ENCODE measurements at regions not wholly inside any gene's neighbourhood (a gene's known extent, or its start where the extent isn't known, plus 50 kb on each side); places are given as distances from the start of the nearest gene placed in this dataset.

DNA sequence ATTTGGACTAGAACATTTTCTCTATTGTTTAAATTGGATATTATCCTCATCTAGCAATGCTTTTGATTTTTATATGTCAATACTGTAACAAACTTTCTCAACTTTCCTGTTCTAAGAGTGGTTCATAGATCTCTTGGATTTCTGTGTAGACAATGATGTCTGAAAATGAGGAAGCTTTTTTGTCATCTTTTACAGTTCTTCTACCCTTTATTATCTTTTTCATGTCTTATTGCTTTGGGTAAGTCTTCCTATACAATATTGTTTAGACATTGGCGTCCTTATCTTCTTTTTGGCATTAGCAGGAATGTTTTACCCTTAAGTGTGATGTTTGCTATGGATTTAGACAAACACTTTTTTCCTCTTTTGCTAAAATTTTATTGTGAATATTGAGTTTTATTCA, 91.5 kb upstream of the MTHFD1L start (continued):
- no peak for TF ChIP-seq IRF5 (IDR thresholded peaks at IDR 0.05; ENCODE audit: borderline replicate concordance)
- TF ChIP-seq, protein P1, sequence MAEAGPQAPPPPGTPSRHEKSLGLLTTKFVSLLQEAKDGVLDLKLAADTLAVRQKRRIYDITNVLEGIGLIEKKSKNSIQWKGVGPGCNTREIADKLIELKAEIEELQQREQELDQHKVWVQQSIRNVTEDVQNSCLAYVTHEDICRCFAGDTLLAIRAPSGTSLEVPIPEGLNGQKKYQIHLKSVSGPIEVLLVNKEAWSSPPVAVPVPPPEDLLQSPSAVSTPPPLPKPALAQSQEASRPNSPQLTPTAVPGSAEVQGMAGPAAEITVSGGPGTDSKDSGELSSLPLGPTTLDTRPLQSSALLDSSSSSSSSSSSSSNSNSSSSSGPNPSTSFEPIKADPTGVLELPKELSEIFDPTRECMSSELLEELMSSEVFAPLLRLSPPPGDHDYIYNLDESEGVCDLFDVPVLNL (IDR thresholded peaks at IDR 0.05; ENCODE audit: low read depth, low read length) = no peak
- TF ChIP-seq NBN (IDR thresholded peaks at IDR 0.05) = no peak

- no peaks in the 10 kb centered on the region for H3K79me2 ChIP-seq (ENCODE audit: control insufficient read depth, insufficient read depth, low read length)
- SMC1A ChIA-PET (ENCODE audit: uncharacterized antibody, unreplicated experiment) = interaction anchor here (1.0 to 1.8 kb wide), 2 partner anchors 10 to 380 kb away, joined by 3 read pairs; no protein-coding TSS in a partner anchor
These were observed 89.9 kb upstream of the MTHFD1L start for GRCh38 chr6:150775415-150776203.

More at GRCh38 chr6:150775415-150776203, 89.9 kb upstream of the MTHFD1L start:
- Histone ChIP-seq H3K4me2 (ENCODE audit: control insufficient read depth, insufficient read depth) (no peak overlapping the region), H3K27me3 (replicated peaks in 1 of 2; ENCODE audit: control insufficient read depth in 2 of 2, insufficient read depth in 2 of 2, low read length in 1 of 2) (no peaks in the 10 kb centered on the region), H2AFZ (ENCODE audit: control insufficient read depth, low read depth, low read length) (no peak overlapping the region), H4K20me1 (ENCODE audit: control insufficient read depth, insufficient read depth) (no peaks in the 10 kb centered on the region), H3K27ac (ENCODE audit: control insufficient read depth, insufficient read depth) (no peak overlapping the region), H3K9ac (ENCODE audit: control insufficient read depth, insufficient read depth, low read length) (no peak overlapping the region), H3K36me3 (ENCODE audit: control insufficient read depth in 2 of 2, insufficient read depth in 2 of 2, low read length in 1 of 2) (no peaks in the 10 kb centered on the region), H3K9me3 (replicated peaks; ENCODE audit: control insufficient read depth, insufficient read depth, low read length) (no peaks in the 10 kb centered on the region; the same call in 2 of the 3 replicates), H3K4me3 (no peak overlapping the region), H3K4me1 (ENCODE audit: control insufficient read depth, insufficient read depth, low read length) (no peaks in the 10 kb centered on the region)
- TF ChIP-seq IRF4 (IDR thresholded peaks at IDR 0.05; ENCODE audit: low read depth, low read length) (no peak), YBX1 (IDR thresholded peaks at IDR 0.05) (no peak), SKIL (IDR thresholded peaks at IDR 0.05; ENCODE audit: low read depth, poor library complexity, severe bottlenecking) (no peak), BRCA1 (IDR thresholded peaks at IDR 0.05; ENCODE audit: low read depth, low read length) (no peak)
- TF ChIP-seq, protein P2, sequence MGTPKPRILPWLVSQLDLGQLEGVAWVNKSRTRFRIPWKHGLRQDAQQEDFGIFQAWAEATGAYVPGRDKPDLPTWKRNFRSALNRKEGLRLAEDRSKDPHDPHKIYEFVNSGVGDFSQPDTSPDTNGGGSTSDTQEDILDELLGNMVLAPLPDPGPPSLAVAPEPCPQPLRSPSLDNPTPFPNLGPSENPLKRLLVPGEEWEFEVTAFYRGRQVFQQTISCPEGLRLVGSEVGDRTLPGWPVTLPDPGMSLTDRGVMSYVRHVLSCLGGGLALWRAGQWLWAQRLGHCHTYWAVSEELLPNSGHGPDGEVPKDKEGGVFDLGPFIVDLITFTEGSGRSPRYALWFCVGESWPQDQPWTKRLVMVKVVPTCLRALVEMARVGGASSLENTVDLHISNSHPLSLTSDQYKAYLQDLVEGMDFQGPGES (IDR thresholded peaks at IDR 0.05) = no peak
- 46% methylated on average over 9 of the region's 9 CpGs for WGBS (ENCODE audit: insufficient coverage, insufficient replicate concordance, low lambda C conversion rate, missing lambda C conversion rate)
- ChIA-PET POLR2A (no interaction called here), CTCF (no interaction called here), RAD21 (ENCODE audit: unreplicated experiment) (no interaction called here)
- BruUV-seq (replicated peaks) = no TSS peak
- in situ Hi-C loops (cut with MboI) = no loop called here
- DNase-seq (ENCODE audit: low read depth, low spot score) = no peak
- ATAC-seq = no peak
- intact Hi-C loops (cut with micrococcal nuclease; ENCODE audit: unreplicated experiment) = no loop called here
- FAIRE-seq = no peak

All from GM12878 (cell line).